Central memory CD8-positive, alpha-beta T cell (primary cell): ENCODE measurements at regions not wholly inside any gene's neighbourhood (a gene's known extent, or its start where the extent isn't known, plus 50 kb on each side); places are given as distances from the start of the nearest gene placed in this dataset.

ENCODE experiments used
- ATAC-seq: fragments of 150-1000 bp; cut with Tn5 transposase; replicated peaks from 2 replicates; pipeline ENCODE4 v1.10.0; 2022; ENCODE audit warnings: mild to moderate bottlenecking, moderate FRiP score, moderate number of reproducible peaks; ENCODE audit not compliant: poor library complexity, severe bottlenecking; ENCODE audit errors: extremely low read depth
- DNase-seq, 2 donors: peaks; one replicate each; pipeline ENCODE4 v3.0.0; 2021; ENCODE audit warnings: low spot score in 2 of 2
- H3K27ac Mint-ChIP-seq: one replicate; pipeline ENCODE4 v1.8.0; 2022; ENCODE audit warnings: low read depth, mild to moderate bottlenecking, moderate library complexity, mixed read lengths
- H3K27me3 Mint-ChIP-seq: one replicate; pipeline ENCODE4 v1.8.0; 2022; ENCODE audit warnings: mixed read lengths
- H3K36me3 Mint-ChIP-seq: one replicate; pipeline ENCODE4 v1.8.0; 2022; ENCODE audit warnings: mild to moderate bottlenecking, moderate library complexity, mixed read lengths; ENCODE audit not compliant: insufficient read depth
- H3K4me1 Mint-ChIP-seq: one replicate; pipeline ENCODE4 v1.8.0; 2022; ENCODE audit warnings: mixed read lengths
- H3K4me3 Mint-ChIP-seq: one replicate; pipeline ENCODE4 v1.8.0; 2022; ENCODE audit warnings: mild to moderate bottlenecking, moderate library complexity, mixed read lengths
- H3K9me3 Mint-ChIP-seq: one replicate; pipeline ENCODE4 v1.8.0; 2022; ENCODE audit warnings: mixed read lengths

- Mint-ChIP-seq H3K27me3 (no peaks in the 10 kb centered on the region), H3K27ac (no peak overlapping the region), H3K4me1 (no peaks in the 10 kb centered on the region), H3K9me3 (no peaks in the 10 kb centered on the region), H3K4me3 (no peak overlapping the region), H3K36me3 (no peaks in the 10 kb centered on the region)
- DNase-seq (no peak), ATAC-seq (no peak)
These were observed 143.0 kb upstream of the ZFHX3 start for GRCh38 chr16:73190688-73191659.

- Mint-ChIP-seq H3K36me3 (no peaks in the 10 kb centered on the region), H3K27ac (no peak overlapping the region), H3K27me3 (no peaks in the 10 kb centered on the region), H3K4me1 (no peaks in the 10 kb centered on the region), H3K4me3 (no peak overlapping the region), H3K9me3 (no peaks in the 10 kb centered on the region)
- DNase-seq: no peak
- no peak for ATAC-seq
These were observed 142.3 kb upstream of the ZFHX3 start for GRCh38 chr16:73190256-73190655.

GRCh38 chr16:73189136-73189535, 141.2 kb upstream of the ZFHX3 start:
- no peak overlapping the region for H3K4me3 Mint-ChIP-seq
- H3K4me1 Mint-ChIP-seq: no peaks in the 10 kb centered on the region
- ATAC-seq (no peak), DNase-seq (no peak)
- H3K36me3 Mint-ChIP-seq: no peaks in the 10 kb centered on the region
- no peaks in the 10 kb centered on the region for H3K27me3 Mint-ChIP-seq
- no peaks in the 10 kb centered on the region for H3K9me3 Mint-ChIP-seq
- H3K27ac Mint-ChIP-seq: no peak overlapping the region

GRCh38 chr16:73186752-73187601, 139.0 kb upstream of the ZFHX3 start:
- ATAC-seq (no peak), DNase-seq (no peak)
- Mint-ChIP-seq H3K4me3 (no peak overlapping the region), H3K9me3 (no peaks in the 10 kb centered on the region), H3K27me3 (no peaks in the 10 kb centered on the region), H3K36me3 (no peaks in the 10 kb centered on the region), H3K4me1 (no peaks in the 10 kb centered on the region), H3K27ac (no peak overlapping the region)

GRCh38 chr16:73185737-73186136, 137.8 kb upstream of the ZFHX3 start:
- ATAC-seq (no peak), DNase-seq (no peak)
- no peaks in the 10 kb centered on the region for H3K27me3 Mint-ChIP-seq
- no peak overlapping the region for H3K27ac Mint-ChIP-seq
- no peaks in the 10 kb centered on the region for H3K4me1 Mint-ChIP-seq
- no peaks in the 10 kb centered on the region for H3K36me3 Mint-ChIP-seq
- no peak overlapping the region for H3K4me3 Mint-ChIP-seq
- H3K9me3 Mint-ChIP-seq: no peaks in the 10 kb centered on the region

GRCh38 chr16:73183611-73184092, 135.7 kb upstream of the ZFHX3 start:
- DNase-seq (no peak), ATAC-seq (no peak)
- H3K36me3 Mint-ChIP-seq: no peaks in the 10 kb centered on the region
- no peaks in the 10 kb centered on the region for H3K4me1 Mint-ChIP-seq
- no peak overlapping the region for H3K4me3 Mint-ChIP-seq
- H3K27ac Mint-ChIP-seq: no peak overlapping the region
- H3K27me3 Mint-ChIP-seq: no peaks in the 10 kb centered on the region
- peaks cover 3% of the 10 kb centered on the region for H3K9me3 Mint-ChIP-seq

- H3K27ac Mint-ChIP-seq: no peak overlapping the region
- no peaks in the 10 kb centered on the region for H3K4me1 Mint-ChIP-seq
- DNase-seq (no peak), ATAC-seq (no peak)
- H3K36me3 Mint-ChIP-seq: no peaks in the 10 kb centered on the region
- H3K9me3 Mint-ChIP-seq: peaks cover 6% of the 10 kb centered on the region
- no peak overlapping the region for H3K4me3 Mint-ChIP-seq
- H3K27me3 Mint-ChIP-seq: no peaks in the 10 kb centered on the region
These were observed 131.9 kb upstream of the ZFHX3 start for GRCh38 chr16:73179705-73180331.

GRCh38 chr16:73177729-73178295, 129.9 kb upstream of the ZFHX3 start:
- Mint-ChIP-seq H3K27me3 (no peaks in the 10 kb centered on the region), H3K4me3 (no peak overlapping the region), H3K4me1 (no peaks in the 10 kb centered on the region), H3K27ac (no peak overlapping the region), H3K9me3 (peaks cover 6% of the 10 kb centered on the region), H3K36me3 (no peaks in the 10 kb centered on the region)
- DNase-seq (no peak), ATAC-seq (no peak)

GRCh38 chr16:73176577-73177013, 128.7 kb upstream of the ZFHX3 start:
- H3K27ac Mint-ChIP-seq: no peak overlapping the region
- ATAC-seq (no peak), DNase-seq (no peak)
- no peaks in the 10 kb centered on the region for H3K4me1 Mint-ChIP-seq
- no peaks in the 10 kb centered on the region for H3K36me3 Mint-ChIP-seq
- H3K4me3 Mint-ChIP-seq: no peak overlapping the region
- peaks cover 11% of the 10 kb centered on the region for H3K9me3 Mint-ChIP-seq
- no peaks in the 10 kb centered on the region for H3K27me3 Mint-ChIP-seq

GRCh38 chr16:73172973-73173709, 125.2 kb upstream of the ZFHX3 start:
- H3K4me3 Mint-ChIP-seq: no peak overlapping the region
- peaks cover 11% of the 10 kb centered on the region for H3K9me3 Mint-ChIP-seq
- DNase-seq (no peak), ATAC-seq (no peak)
- no peak overlapping the region for H3K27ac Mint-ChIP-seq
- no peaks in the 10 kb centered on the region for H3K4me1 Mint-ChIP-seq
- H3K27me3 Mint-ChIP-seq: no peaks in the 10 kb centered on the region
- no peaks in the 10 kb centered on the region for H3K36me3 Mint-ChIP-seq

GRCh38 chr16:73172241-73172972, 124.5 kb upstream of the ZFHX3 start:
- H3K27ac Mint-ChIP-seq: no peak overlapping the region
- no peak overlapping the region for H3K4me3 Mint-ChIP-seq
- no peak for DNase-seq
- ATAC-seq: no peak
- no peaks in the 10 kb centered on the region for H3K27me3 Mint-ChIP-seq
- no peaks in the 10 kb centered on the region for H3K4me1 Mint-ChIP-seq
- peaks cover 11% of the 10 kb centered on the region for H3K9me3 Mint-ChIP-seq
- H3K36me3 Mint-ChIP-seq: no peaks in the 10 kb centered on the region
